ENCODE measurements at regions not wholly inside any gene's neighbourhood (a gene's known extent, or its start where the extent isn't known, plus 50 kb on each side); places are given as distances from the start of the nearest gene placed in this dataset.
"Not testable (repeated sequence)": the region's sequence is repeated elsewhere in the genome, so short reads cannot be mapped to it uniquely, and the experiment has no call there.

- TF ChIP-seq, protein P1, sequence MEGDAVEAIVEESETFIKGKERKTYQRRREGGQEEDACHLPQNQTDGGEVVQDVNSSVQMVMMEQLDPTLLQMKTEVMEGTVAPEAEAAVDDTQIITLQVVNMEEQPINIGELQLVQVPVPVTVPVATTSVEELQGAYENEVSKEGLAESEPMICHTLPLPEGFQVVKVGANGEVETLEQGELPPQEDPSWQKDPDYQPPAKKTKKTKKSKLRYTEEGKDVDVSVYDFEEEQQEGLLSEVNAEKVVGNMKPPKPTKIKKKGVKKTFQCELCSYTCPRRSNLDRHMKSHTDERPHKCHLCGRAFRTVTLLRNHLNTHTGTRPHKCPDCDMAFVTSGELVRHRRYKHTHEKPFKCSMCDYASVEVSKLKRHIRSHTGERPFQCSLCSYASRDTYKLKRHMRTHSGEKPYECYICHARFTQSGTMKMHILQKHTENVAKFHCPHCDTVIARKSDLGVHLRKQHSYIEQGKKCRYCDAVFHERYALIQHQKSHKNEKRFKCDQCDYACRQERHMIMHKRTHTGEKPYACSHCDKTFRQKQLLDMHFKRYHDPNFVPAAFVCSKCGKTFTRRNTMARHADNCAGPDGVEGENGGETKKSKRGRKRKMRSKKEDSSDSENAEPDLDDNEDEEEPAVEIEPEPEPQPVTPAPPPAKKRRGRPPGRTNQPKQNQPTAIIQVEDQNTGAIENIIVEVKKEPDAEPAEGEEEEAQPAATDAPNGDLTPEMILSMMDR (IDR thresholded peaks at IDR 0.05; ENCODE audit: low read depth, low read length, missing control alignments): no peak
These were observed 1406.4 kb downstream of the UQCRFS1 start for GRCh38 chr19:27806471-27807070.

DNA sequence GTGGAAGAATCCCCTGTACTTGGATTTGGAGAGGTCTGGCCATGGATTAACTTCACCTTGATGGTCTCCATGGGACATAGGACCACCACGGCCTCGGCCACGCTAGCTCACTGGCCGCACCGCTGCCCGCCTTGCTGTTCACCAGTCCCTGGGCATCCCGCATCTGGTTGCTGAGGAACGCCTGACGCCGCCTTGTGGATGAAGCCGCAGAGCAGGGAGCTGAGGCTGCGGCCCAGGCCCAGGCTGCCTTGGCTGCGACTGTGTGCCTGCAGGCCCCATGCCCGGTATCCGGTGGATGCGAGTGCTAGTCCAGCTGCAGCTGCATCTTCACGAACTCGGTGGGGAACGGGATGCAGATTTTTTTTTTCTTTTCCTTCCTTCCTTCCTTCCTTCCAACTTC, 1407.1 kb downstream of the UQCRFS1 start:
- no peak for DNase-seq (ENCODE audit: extremely low read depth, low read depth)
- no peak overlapping the region for H3K4me3 ChIP-seq (replicated peaks; ENCODE audit: low read depth, low read length)
- TF ChIP-seq, protein P1 (IDR thresholded peaks at IDR 0.05; ENCODE audit: low read depth, low read length, missing control alignments): no peak

More at GRCh38 chr19:27806471-27807070, 1406.4 kb downstream of the UQCRFS1 start:
- DNase-seq (ENCODE audit: extremely low read depth, low read depth): no peak
- no peak overlapping the region for H3K4me3 ChIP-seq (replicated peaks; ENCODE audit: low read depth, low read length)

DNA sequence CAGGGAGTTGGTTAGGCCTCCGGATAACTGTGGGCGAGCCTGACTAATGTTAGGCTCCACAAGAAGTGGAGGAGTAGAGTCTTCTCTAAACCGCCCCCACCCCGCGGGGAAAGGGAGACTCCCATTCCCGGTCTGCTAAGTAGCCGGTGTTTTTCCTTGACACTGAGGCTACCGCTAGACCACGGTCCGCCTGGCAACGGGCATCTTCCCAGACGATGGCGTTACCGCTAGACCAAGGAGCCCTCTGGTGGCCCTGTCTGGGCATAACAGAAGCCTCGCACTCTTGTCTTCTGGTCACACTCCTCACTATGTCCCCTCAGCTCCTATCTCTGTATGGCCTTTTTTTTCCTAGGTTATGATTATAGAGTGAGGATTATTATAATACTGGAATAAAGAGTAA, 1410.7 kb downstream of the UQCRFS1 start:
- not testable (repeated sequence) for DNase-seq (ENCODE audit: extremely low read depth, low read depth); H3K4me3 ChIP-seq (replicated peaks; ENCODE audit: low read depth, low read length)
- TF ChIP-seq, protein P1 (IDR thresholded peaks at IDR 0.05; ENCODE audit: low read depth, low read length, missing control alignments): peak; percentile 47

- TF ChIP-seq, protein P1 (IDR thresholded peaks at IDR 0.05; ENCODE audit: low read depth, low read length, missing control alignments): no peak
- H3K4me3 ChIP-seq (replicated peaks; ENCODE audit: low read depth, low read length): no peak overlapping the region
- no peak for DNase-seq (ENCODE audit: extremely low read depth, low read depth)
These were observed 1416.4 kb downstream of the UQCRFS1 start for GRCh38 chr19:27796540-27796939.

GRCh38 chr19:27796073-27796472, 1416.9 kb downstream of the UQCRFS1 start:
- TF ChIP-seq, protein P1 (IDR thresholded peaks at IDR 0.05; ENCODE audit: low read depth, low read length, missing control alignments): no peak
- no peak overlapping the region for H3K4me3 ChIP-seq (replicated peaks; ENCODE audit: low read depth, low read length)
- no peak for DNase-seq (ENCODE audit: extremely low read depth, low read depth)

- TF ChIP-seq, protein P1 (IDR thresholded peaks at IDR 0.05; ENCODE audit: low read depth, low read length, missing control alignments): no peak
- H3K4me3 ChIP-seq (replicated peaks; ENCODE audit: low read depth, low read length): peak overlapping the region; percentile 96
- no peak for DNase-seq (ENCODE audit: extremely low read depth, low read depth)
These were observed 1417.6 kb downstream of the UQCRFS1 start for GRCh38 chr19:27795369-27795768.
